Heart left ventricle (tissue), 16 donors: ENCODE measurements at regions not wholly inside any gene's neighbourhood (a gene's known extent, or its start where the extent isn't known, plus 50 kb on each side); places are given as distances from the start of the nearest gene placed in this dataset.

Experiments
- ATAC-seq, 4 donors: fragments of 200-7000 bp; cut with Tn5 transposase; one replicate each; pipeline ENCODE4 v1.9.1; 2020 to 2022; ENCODE audit warnings: moderate library complexity in 4 of 4, mild to moderate bottlenecking in 3 of 4, moderate number of reproducible peaks in 1 of 4
- DNase-seq, 5 donors: peaks; one replicate each; pipeline ENCODE4 v3.0.0-alpha.2; 2020
- H3K27ac ChIP-seq, 12 donors: fragments of 200-600 bp; sonication (generic) in 4 of 12; one replicate each; pipeline versions ENCODE4 v1.5.0 to v1.8.0; 2016 to 2022; ENCODE audit warnings: mild to moderate bottlenecking in 2 of 12
- H3K27me3 ChIP-seq, 9 donors: fragments of 200-600 bp; sonication (generic) in 2 of 9; one replicate each; pipeline versions ENCODE4 v1.5.1 to v1.8.0; 2016 to 2022; ENCODE audit warnings: mild to moderate bottlenecking in 3 of 9
- H3K36me3 ChIP-seq, 9 donors: fragments of 200-600 bp; sonication (generic) in 2 of 9; one replicate each; pipeline versions ENCODE4 v1.5.0 to v1.8.0; 2018 to 2022; ENCODE audit warnings: mild to moderate bottlenecking in 2 of 9
- H3K4me1 ChIP-seq, 12 donors: fragments of 200-600 bp; sonication (generic) in 4 of 12; one replicate each; pipeline versions ENCODE4 v1.5.0 to v1.8.0; 2016 to 2022; ENCODE audit warnings: mild to moderate bottlenecking in 3 of 12
- H3K4me3 ChIP-seq, 12 donors: fragments of 200-600 bp; sonication (generic) in 4 of 12; one replicate each; pipeline versions ENCODE4 v1.5.0 to v1.8.0; 2017 to 2022; ENCODE audit warnings: mild to moderate bottlenecking in 9 of 12, moderate library complexity in 4 of 12
- H3K9me3 ChIP-seq, 12 donors: fragments of 200-600 bp; sonication (generic) in 4 of 12; one replicate each; pipeline versions ENCODE4 v1.5.0 to v1.8.0; 2016 to 2022; ENCODE audit warnings: mild to moderate bottlenecking in 1 of 12
- CTCF ChIP-seq, 12 donors: fragments of 200-600 bp; sonication (generic) in 4 of 12; IDR thresholded peaks; one replicate each; pipeline versions ENCODE4 v1.5.0 to v1.8.0; 2018 to 2022; ENCODE audit warnings: antibody characterized with exemption in 12 of 12, mild to moderate bottlenecking in 5 of 12
- POLR2A ChIP-seq, 2 donors: fragments of 450-650 bp; IDR thresholded peaks; one replicate each; pipeline ENCODE4 v1.6.1; 2017; ENCODE audit warnings: antibody characterized with exemption in 2 of 2, mild to moderate bottlenecking in 2 of 2, moderate library complexity in 2 of 2
- WGBS, 4 donors: extraction: QIAGEN DNeasy Blood & Tissue Kit in 2 of 4; methylation state at CpG; one replicate each; pipeline versions ENCODE4 v1.1.5 to v1.1.7; 2013 to 2018; 5-methylcytosine and 5-hydroxymethylcytosine counted together
- intact Hi-C, 10 donors: fragments of 100-400 bp; cut with DNase I; formaldehyde crosslinking; loops; one replicate each; pipeline versions ENCODE4 v1.11.1 to v1.14.2; 2022
- donor health status: ischemic (EF 13 %, LVEDD 7.1; RV severe dilation, severe dysfunction).
- donor health status: healthy with polysubstance abuse.
- donor health status: DM: no; HTN: yes; CAD: no.
- donor health status: DM: no; HTN: no; CAD: no.
- donor health status: ischemic (EF 25% LVEDD 6.9; RV normal size, moderate dysfunction).
- donor health status: ischemic (EF 25% LVEDD 5.7; RV mildly dilated, moderate dysfunction).
- donor health status: healthy.
- donor health status: DM: yes; HTN: yes; CAD: no.
- donor health status: ischemic (EF 35%, LVEDD 5.7; RV mildly dilated, moderate dysfunction).
- donor health status: nonischemic (EF 11% LVEDD 7.7; RV severe dilation, severe dysfunction).
- donor health status: DM: yes; HTN: yes; CAD: no.
- donor health status: PGD.
- donor health status: ischemic (EF 29% LVEDD 5.4; RV normal size, mild dysfunction).
- donor health status: nonischemic (EF 23%, LVEDD 6.1; RV moderate dilation, normal function).

GRCh38 chr7:136617176-136617575 is 251.3 kb upstream of the CHRM2 start:
- TF ChIP-seq CTCF (IDR thresholded peaks at IDR 0.05) = no peak
- no peak for TF ChIP-seq POLR2A (IDR thresholded peaks at IDR 0.05)
- WGBS, 4 donors = 69 to 78% (median 73%) methylated on average over 2 of the region's 2 CpGs
- ATAC-seq = no peak

GRCh38 chr7:136605532-136606329 is 262.7 kb upstream of the CHRM2 start:
- no peaks in the 10 kb centered on the region for H3K27me3 ChIP-seq
- H3K9me3 ChIP-seq = peaks cover 0 to 21% (median 2%) of the 10 kb centered on the region in 12 donors
- H3K4me1 ChIP-seq = no peaks in the 10 kb centered on the region
- no peak overlapping the region for H3K4me3 ChIP-seq
- 76 to 84% (median 79%) methylated on average over 2 of the region's 2 CpGs for WGBS, 4 donors
- intact Hi-C loops = no loop called here
- TF ChIP-seq CTCF (IDR thresholded peaks at IDR 0.05) (no peak), POLR2A (IDR thresholded peaks at IDR 0.05) (no peak)
- DNase-seq = no peak
- no peaks in the 10 kb centered on the region for H3K36me3 ChIP-seq
- no peak for ATAC-seq
- no peak overlapping the region for H3K27ac ChIP-seq

More at GRCh38 chr7:136617176-136617575, 251.3 kb upstream of the CHRM2 start:
- peaks cover 0 to 3% (median 0%) of the 10 kb centered on the region in 12 donors for H3K9me3 ChIP-seq
- no peak for DNase-seq
- H3K4me1 ChIP-seq = no peaks in the 10 kb centered on the region
- H3K27me3 ChIP-seq = no peaks in the 10 kb centered on the region
- H3K27ac ChIP-seq = no peak overlapping the region
- no peak overlapping the region for H3K4me3 ChIP-seq
- intact Hi-C loops = no loop called here
- no peaks in the 10 kb centered on the region for H3K36me3 ChIP-seq

- Histone ChIP-seq H3K4me3 (no peak overlapping the region), H3K27ac (no peak overlapping the region), H3K36me3 (no peaks in the 10 kb centered on the region), H3K9me3 (peaks cover 0 to 6% (median 0%) of the 10 kb centered on the region in 12 donors), H3K27me3 (no peaks in the 10 kb centered on the region), H3K4me1 (no peaks in the 10 kb centered on the region)
- no peak for TF ChIP-seq CTCF (IDR thresholded peaks at IDR 0.05)
- TF ChIP-seq POLR2A (IDR thresholded peaks at IDR 0.05) = no peak
- no peak for DNase-seq
- intact Hi-C loops = no loop called here
- whole genome bisulfite sequencing, 4 donors = 66 to 79% (median 72%) methylated on average over 2 of the region's 2 CpGs
- no peak for ATAC-seq
Observed at GRCh38 chr7:136601772-136602171, 266.7 kb upstream of the CHRM2 start.

GRCh38 chr7:136600475-136600874 is 268.0 kb upstream of the CHRM2 start:
- no peaks in the 10 kb centered on the region for H3K4me1 ChIP-seq
- TF ChIP-seq POLR2A (IDR thresholded peaks at IDR 0.05) = no peak
- no peak for TF ChIP-seq CTCF (IDR thresholded peaks at IDR 0.05)
- no peaks in the 10 kb centered on the region for H3K36me3 ChIP-seq
- H3K9me3 ChIP-seq = peaks cover 0 to 6% (median 0%) of the 10 kb centered on the region in 12 donors
- H3K27me3 ChIP-seq = no peaks in the 10 kb centered on the region
- intact Hi-C loops = no loop called here
- H3K4me3 ChIP-seq = no peak overlapping the region
- ATAC-seq (no peak), DNase-seq (no peak)
- no peak overlapping the region for H3K27ac ChIP-seq
